Astrocyte (in vitro differentiated cells and primary cell): ENCODE measurements at regions not wholly inside any gene's neighbourhood (a gene's known extent, or its start where the extent isn't known, plus 50 kb on each side); places are given as distances from the start of the nearest gene placed in this dataset.

Experiments
- CTCF ChIP-seq: IDR thresholded peaks from 2 replicates; pipeline ENCODE4 v1.5.1; 2011; ENCODE audit warnings: low read depth, mild to moderate bottlenecking, inconsistent platforms, low read length, moderate library complexity; ENCODE audit not compliant: insufficient read depth
- EZH2 ChIP-seq: IDR thresholded peaks from 2 replicates; pipeline ENCODE4 v1.6.1; 2012; ENCODE audit warnings: mild to moderate bottlenecking, low read length, inconsistent platforms; ENCODE audit not compliant: insufficient read depth

GRCh38 chr7:85426487-85426960 lies 239.7 kb upstream of the SEMA3D start:
- no peak for TF ChIP-seq EZH2
- no peak for TF ChIP-seq CTCF
